GM23248 (cell line): ENCODE measurements at regions not wholly inside any gene's neighbourhood (a gene's known extent, or its start where the extent isn't known, plus 50 kb on each side); places are given as distances from the start of the nearest gene placed in this dataset.

Experiments
- DNase-seq: peaks from one replicate; pipeline ENCODE4 v3.0.0-alpha.2; 2015
- H2AFZ ChIP-seq: fragments of 200-600 bp; sonication (generic); 2 replicates; pipeline ENCODE4 v1.6.1; 2016; ENCODE audit warnings: antibody characterized with exemption
- H3F3A ChIP-seq: fragments of 200-600 bp; sonication (generic); 2 replicates; pipeline ENCODE4 v1.6.1; 2016; ENCODE audit warnings: mild to moderate bottlenecking, antibody characterized with exemption, mixed run types; ENCODE audit not compliant: insufficient read depth
- H3K27ac ChIP-seq: fragments of 200-600 bp; sonication (generic); 2 replicates; pipeline ENCODE4 v1.5.1; 2016; ENCODE audit warnings: mild to moderate bottlenecking
- H3K27me3 ChIP-seq: fragments of 200-600 bp; sonication (generic); replicated peaks from 2 replicates; pipeline ENCODE4 v1.6.1; 2016; ENCODE audit warnings: mild to moderate bottlenecking; ENCODE audit not compliant: insufficient read depth
- H3K36me3 ChIP-seq: fragments of 200-600 bp; sonication (generic); 2 replicates; pipeline ENCODE4 v1.6.1; 2016; ENCODE audit warnings: low read depth, mild to moderate bottlenecking
- H3K4me1 ChIP-seq: fragments of 200-600 bp; sonication (generic); 2 replicates; pipeline ENCODE4 v1.6.1; 2016; ENCODE audit warnings: mild to moderate bottlenecking; ENCODE audit not compliant: insufficient read depth
- H3K4me2 ChIP-seq: fragments of 200-600 bp; sonication (generic); one replicate; pipeline ENCODE4 v1.6.1; 2016; ENCODE audit warnings: mild to moderate bottlenecking; ENCODE audit not compliant: unreplicated experiment
- H3K4me3 ChIP-seq: fragments of 200-600 bp; sonication (generic); 2 replicates; pipeline ENCODE4 v1.5.1; 2016; ENCODE audit warnings: mild to moderate bottlenecking
- H3K79me2 ChIP-seq: fragments of 200-600 bp; sonication (generic); 2 replicates; pipeline ENCODE4 v1.6.1; 2016; ENCODE audit warnings: mild to moderate bottlenecking; ENCODE audit not compliant: insufficient read depth
- H3K9ac ChIP-seq: fragments of 200-600 bp; sonication (generic); 2 replicates; pipeline ENCODE4 v1.6.1; 2016; ENCODE audit warnings: mild to moderate bottlenecking
- H3K9me2 ChIP-seq: fragments of 200-600 bp; sonication (generic); 2 replicates; pipeline ENCODE4 v1.6.1; 2016; ENCODE audit warnings: mixed run types, mild to moderate bottlenecking, moderate library complexity; ENCODE audit not compliant: insufficient read depth
- H3K9me3 ChIP-seq: fragments of 200-600 bp; sonication (generic); one replicate; pipeline ENCODE4 v1.6.1; 2017; ENCODE audit warnings: low read depth
- H4K20me1 ChIP-seq: fragments of 200-600 bp; sonication (generic); 2 replicates; pipeline ENCODE4 v1.6.0; 2016; ENCODE audit not compliant: insufficient read depth
- EZH2 ChIP-seq: fragments of 200-600 bp; sonication (generic); IDR thresholded peaks from 2 replicates; pipeline ENCODE4 v1.6.1; 2018; ENCODE audit warnings: antibody characterized with exemption, mild to moderate bottlenecking; ENCODE audit not compliant: insufficient read depth, poor library complexity, severe bottlenecking
- EZH2phosphoT487 ChIP-seq: fragments of 200-600 bp; sonication (generic); IDR thresholded peaks from 2 replicates; pipeline ENCODE4 v1.6.1; 2018; ENCODE audit warnings: antibody characterized with exemption, moderate library complexity, mild to moderate bottlenecking, low read depth; ENCODE audit not compliant: insufficient read depth
- WGBS, 2 experiments: methylation state at CpG; one replicate each; pipeline ENCODE4 v1.1.6; 2015 to 2017; ENCODE audit warnings: low lambda C conversion rate in 2 of 2, low coverage in 1 of 2; ENCODE audit errors: missing lambda C conversion rate in 2 of 2; 5-methylcytosine and 5-hydroxymethylcytosine counted together
- in situ Hi-C: fragments of 300-500 bp; cut with MboI; formaldehyde crosslinking; loops from 2 replicates; pipeline ENCODE4 v1.15.0; 2020

DNA sequence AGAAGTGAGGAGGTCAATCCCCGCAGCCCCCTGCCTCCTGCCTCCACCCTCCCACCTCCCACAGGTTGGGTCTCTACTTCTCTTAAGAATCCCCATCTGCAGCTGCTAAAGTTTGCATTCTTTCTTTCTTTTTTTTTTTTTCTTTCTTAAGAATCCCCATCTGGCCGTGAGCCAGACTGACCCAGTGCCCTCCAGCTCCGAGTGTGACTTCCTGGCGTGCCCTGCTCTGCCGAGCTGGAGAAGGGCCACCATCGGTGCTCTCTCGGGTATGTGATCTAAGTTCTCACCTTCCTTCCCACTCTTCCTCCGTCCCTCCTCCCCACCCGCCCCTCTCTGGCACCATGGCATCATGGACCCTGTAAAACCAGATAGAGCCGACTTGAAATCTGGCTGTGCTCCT is 66.7 kb upstream of the LMO1 start:
- no peaks in the 10 kb centered on the region for H3K36me3 ChIP-seq
- no peaks in the 10 kb centered on the region for H3K9me3 ChIP-seq
- H3K79me2 ChIP-seq = no peaks in the 10 kb centered on the region
- H4K20me1 ChIP-seq = no peaks in the 10 kb centered on the region
- H3F3A ChIP-seq = no peaks in the 10 kb centered on the region
- DNase-seq = no peak
- H3K9me2 ChIP-seq = no peaks in the 10 kb centered on the region
- H3K4me3 ChIP-seq = no peak overlapping the region
- 20 to 22% methylated on average over 10 of the region's 10 CpGs for WGBS, 2 experiments
- TF ChIP-seq EZH2 = no peak
- no peak for TF ChIP-seq EZH2phosphoT487
- H3K27ac ChIP-seq = no peak overlapping the region
- in situ Hi-C loops = no loop called here
- H3K27me3 ChIP-seq = peaks cover 7% of the 10 kb centered on the region
- no peak overlapping the region for H3K9ac ChIP-seq
- no peak overlapping the region for H3K4me2 ChIP-seq
- no peaks in the 10 kb centered on the region for H3K4me1 ChIP-seq
- H2AFZ ChIP-seq = no peak overlapping the region

DNA sequence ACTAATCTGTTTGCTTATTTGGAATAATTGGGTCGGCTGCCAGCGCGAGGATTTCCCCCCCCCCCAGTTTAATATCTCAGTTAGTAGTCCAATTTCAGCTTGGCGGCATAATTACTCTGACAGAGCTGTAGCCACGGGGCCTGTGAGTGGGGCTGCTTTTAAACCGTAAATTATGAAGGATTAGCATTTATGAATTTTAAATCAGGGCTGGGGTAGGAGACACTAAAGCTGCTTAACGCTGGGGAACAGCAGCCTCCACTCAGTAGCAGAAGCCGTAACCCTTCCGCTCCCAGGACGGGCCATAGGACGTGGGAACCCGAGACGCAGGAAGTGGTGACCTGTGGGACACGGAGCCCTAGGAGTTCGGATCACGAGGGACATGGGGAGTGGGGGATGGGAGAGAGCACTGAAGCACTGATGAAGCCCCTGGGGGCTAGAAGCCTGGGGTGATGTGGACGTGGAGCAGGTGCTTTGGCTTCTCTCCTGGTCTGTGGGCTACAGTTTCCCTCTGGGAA is 66.2 kb upstream of the LMO1 start:
- WGBS, 2 experiments = 26 to 27% methylated on average over 16 to 17 of the region's 17 CpGs
- in situ Hi-C loops = no loop called here
- no peak for TF ChIP-seq EZH2phosphoT487
- TF ChIP-seq EZH2 = no peak

DNA sequence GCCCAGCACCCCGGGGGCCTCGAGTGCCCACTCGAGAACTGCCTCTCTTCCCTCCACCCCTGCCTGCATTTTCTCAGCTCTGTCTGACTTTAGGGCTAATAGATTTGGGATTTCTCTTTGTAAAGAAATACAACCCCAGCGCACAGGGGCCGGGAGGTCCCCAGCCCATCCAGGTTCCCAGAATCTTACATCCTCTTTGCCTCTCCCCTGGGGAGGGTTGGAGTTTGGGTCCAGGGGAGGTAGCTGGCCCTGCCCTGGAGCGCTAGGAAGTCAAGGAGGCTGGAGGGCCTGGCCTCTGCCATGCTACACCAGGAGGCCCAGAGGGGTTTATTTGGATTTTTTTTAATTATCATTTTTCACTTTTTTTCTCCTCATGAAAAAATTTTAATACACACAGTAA is 65.7 kb upstream of the LMO1 start:
- no peaks in the 10 kb centered on the region for H3K79me2 ChIP-seq
- no peak overlapping the region for H3K4me3 ChIP-seq
- no peak for DNase-seq
- H3K27me3 ChIP-seq = peaks cover 13% of the 10 kb centered on the region
- no peaks in the 10 kb centered on the region for H3K9me2 ChIP-seq
- no peak for TF ChIP-seq EZH2
- no peak for TF ChIP-seq EZH2phosphoT487
- no peak overlapping the region for H3K27ac ChIP-seq
- H3K4me1 ChIP-seq = no peaks in the 10 kb centered on the region
- no peaks in the 10 kb centered on the region for H3F3A ChIP-seq
- no peak overlapping the region for H3K4me2 ChIP-seq
- in situ Hi-C loops = no loop called here
- H3K9me3 ChIP-seq = no peaks in the 10 kb centered on the region
- H4K20me1 ChIP-seq = no peaks in the 10 kb centered on the region
- H2AFZ ChIP-seq = no peak overlapping the region
- no peak overlapping the region for H3K9ac ChIP-seq
- 94 to 95% methylated on average over 6 of the region's 6 CpGs for WGBS, 2 experiments
- H3K36me3 ChIP-seq = no peaks in the 10 kb centered on the region

More for the DNA sequence above, 66.2 kb upstream of the LMO1 start:
- Histone ChIP-seq H3K79me2 (no peaks in the 10 kb centered on the region), H3K27me3 (peaks cover 7% of the 10 kb centered on the region), H3K4me3 (no peak overlapping the region), H3K9me2 (no peaks in the 10 kb centered on the region), H3K27ac (no peak overlapping the region), H3K4me1 (no peaks in the 10 kb centered on the region), H2AFZ (no peak overlapping the region), H3K9me3 (no peaks in the 10 kb centered on the region), H4K20me1 (no peaks in the 10 kb centered on the region), H3K36me3 (no peaks in the 10 kb centered on the region), H3K9ac (no peak overlapping the region), H3F3A (no peaks in the 10 kb centered on the region), H3K4me2 (no peak overlapping the region)
- DNase-seq = no peak

DNA sequence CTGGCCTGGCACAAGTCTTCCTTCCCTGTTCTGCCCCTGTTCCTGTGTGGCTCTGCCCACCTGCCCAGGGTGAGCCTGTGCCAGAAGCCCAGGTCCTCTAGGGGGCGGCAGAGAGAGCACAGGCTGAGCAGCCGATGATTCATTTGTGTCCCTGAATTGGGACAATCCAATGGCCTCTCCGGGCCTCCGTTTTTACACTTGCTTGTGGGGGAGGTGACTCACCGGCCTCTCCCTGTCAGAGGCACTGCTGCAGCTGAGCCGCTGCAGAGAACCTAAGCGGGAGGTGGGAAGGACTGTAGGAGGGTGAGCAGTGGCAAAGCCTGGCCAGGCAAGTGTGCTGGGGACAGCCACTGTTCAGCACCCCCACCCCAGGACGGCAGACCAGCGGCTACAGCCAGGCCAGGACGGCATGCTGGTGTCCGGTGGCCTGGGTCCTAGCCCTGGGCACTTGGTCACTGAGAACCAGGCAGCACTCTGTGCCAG is 65.2 kb upstream of the LMO1 start:
- Histone ChIP-seq H3K4me3 (no peak overlapping the region), H3K36me3 (no peaks in the 10 kb centered on the region), H3F3A (no peaks in the 10 kb centered on the region), H3K4me2 (no peak overlapping the region), H2AFZ (no peak overlapping the region), H3K4me1 (no peaks in the 10 kb centered on the region), H3K9ac (no peak overlapping the region), H3K27me3 (peaks cover 17% of the 10 kb centered on the region), H4K20me1 (no peaks in the 10 kb centered on the region), H3K9me2 (no peaks in the 10 kb centered on the region), H3K79me2 (no peaks in the 10 kb centered on the region), H3K27ac (no peak overlapping the region), H3K9me3 (no peaks in the 10 kb centered on the region)
- peak; percentile 91 for DNase-seq
- TF ChIP-seq EZH2 (no peak), EZH2phosphoT487 (no peak)
- 8 to 21% methylated on average over 11 of the region's 11 CpGs for WGBS, 2 experiments
- in situ Hi-C loops = no loop called here
